Fibroblast of the aortic adventitia (primary cell): ENCODE measurements at regions not wholly inside any gene's neighbourhood (a gene's known extent, or its start where the extent isn't known, plus 50 kb on each side); places are given as distances from the start of the nearest gene placed in this dataset.

ENCODE experiments used
- DNase-seq: peaks from one replicate; pipeline ENCODE4 v3.0.0-alpha.2; 2010; ENCODE audit warnings: low read depth
- H3K4me3 ChIP-seq: 2 replicates; pipeline ENCODE4 v1.5.1; 2011; ENCODE audit warnings: low read depth, mild to moderate bottlenecking, control low read depth, low read length, moderate library complexity
- TF ChIP-seq, protein P1 (sequence below): IDR thresholded peaks from 2 replicates; pipeline ENCODE4 v1.5.1; 2011; ENCODE audit warnings: mild to moderate bottlenecking, low read length, control low read depth, inconsistent platforms; ENCODE audit not compliant: insufficient read depth

- no peak for DNase-seq
- TF ChIP-seq, protein P1, sequence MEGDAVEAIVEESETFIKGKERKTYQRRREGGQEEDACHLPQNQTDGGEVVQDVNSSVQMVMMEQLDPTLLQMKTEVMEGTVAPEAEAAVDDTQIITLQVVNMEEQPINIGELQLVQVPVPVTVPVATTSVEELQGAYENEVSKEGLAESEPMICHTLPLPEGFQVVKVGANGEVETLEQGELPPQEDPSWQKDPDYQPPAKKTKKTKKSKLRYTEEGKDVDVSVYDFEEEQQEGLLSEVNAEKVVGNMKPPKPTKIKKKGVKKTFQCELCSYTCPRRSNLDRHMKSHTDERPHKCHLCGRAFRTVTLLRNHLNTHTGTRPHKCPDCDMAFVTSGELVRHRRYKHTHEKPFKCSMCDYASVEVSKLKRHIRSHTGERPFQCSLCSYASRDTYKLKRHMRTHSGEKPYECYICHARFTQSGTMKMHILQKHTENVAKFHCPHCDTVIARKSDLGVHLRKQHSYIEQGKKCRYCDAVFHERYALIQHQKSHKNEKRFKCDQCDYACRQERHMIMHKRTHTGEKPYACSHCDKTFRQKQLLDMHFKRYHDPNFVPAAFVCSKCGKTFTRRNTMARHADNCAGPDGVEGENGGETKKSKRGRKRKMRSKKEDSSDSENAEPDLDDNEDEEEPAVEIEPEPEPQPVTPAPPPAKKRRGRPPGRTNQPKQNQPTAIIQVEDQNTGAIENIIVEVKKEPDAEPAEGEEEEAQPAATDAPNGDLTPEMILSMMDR, result no peak
Measured at GRCh38 chr9:82454509-82455190, 466.1 kb downstream of the SPATA31D1 start.

DNA sequence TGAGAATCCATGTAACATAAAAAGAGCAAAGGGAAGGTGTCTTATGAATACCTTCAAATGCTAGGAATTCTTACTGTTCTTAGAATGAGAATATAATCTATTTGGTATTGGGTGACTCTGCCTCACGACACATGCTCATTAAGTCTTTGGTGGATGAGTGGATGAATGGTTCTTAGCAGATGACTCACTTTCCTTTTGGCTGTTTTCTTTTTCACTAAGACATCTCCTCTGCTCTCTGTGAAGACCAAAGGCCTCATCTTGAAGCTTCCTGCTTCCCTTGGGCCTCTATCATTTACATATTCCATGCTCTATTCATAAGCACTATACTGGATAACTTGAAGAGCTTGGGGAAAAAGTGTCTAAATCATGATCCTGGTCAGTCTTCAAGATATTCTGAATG lies 468.1 kb downstream of the SPATA31D1 start:
- no peak overlapping the region for H3K4me3 ChIP-seq
- DNase-seq, result peak; percentile 43
- TF ChIP-seq, protein P1, result no peak

More at GRCh38 chr9:82454509-82455190, 466.1 kb downstream of the SPATA31D1 start:
- H3K4me3 ChIP-seq, result no peak overlapping the region

DNA sequence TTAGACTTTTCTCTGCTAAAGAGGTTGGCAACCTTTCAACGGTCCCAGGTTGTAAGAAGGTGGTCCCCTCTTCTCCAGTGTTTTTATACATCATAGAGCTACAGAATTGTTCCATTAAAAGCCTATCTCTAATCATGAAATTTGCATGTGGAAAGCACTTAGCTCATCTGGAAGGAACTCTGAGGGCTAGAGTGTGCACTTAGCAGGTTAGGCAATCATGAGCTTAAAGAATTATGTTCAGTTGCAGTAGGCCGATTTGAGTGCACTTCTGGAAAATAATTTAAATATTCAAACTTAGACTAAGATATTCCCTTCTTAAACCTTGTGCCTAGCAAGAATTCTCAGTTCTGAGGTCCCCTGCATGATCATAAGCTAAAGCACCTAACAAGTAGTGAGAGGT lies 468.7 kb downstream of the SPATA31D1 start:
- no peak for DNase-seq
- no peak overlapping the region for H3K4me3 ChIP-seq
- TF ChIP-seq, protein P1, result no peak

DNA sequence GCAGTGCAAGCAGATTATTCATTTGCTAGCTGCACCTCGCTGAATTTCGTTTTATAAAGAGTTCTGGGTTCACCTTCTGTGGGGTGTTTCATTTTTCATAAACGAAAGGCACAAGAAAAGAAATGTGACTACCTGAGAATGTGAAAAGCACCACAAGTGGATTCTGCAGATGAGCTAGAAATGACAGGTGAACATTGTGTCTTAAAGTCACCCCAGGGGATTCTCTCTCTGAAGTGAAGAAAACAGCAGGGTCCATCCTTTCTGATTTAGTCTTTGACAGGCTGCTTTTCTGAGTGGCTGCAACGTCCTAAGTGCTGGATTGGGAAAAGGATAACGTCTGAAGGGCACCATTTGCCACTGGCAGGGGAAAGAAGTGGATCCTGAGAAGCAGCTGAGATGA lies 469.3 kb downstream of the SPATA31D1 start:
- H3K4me3 ChIP-seq, result no peak overlapping the region
- no peak for DNase-seq
- TF ChIP-seq, protein P1, result no peak

DNA sequence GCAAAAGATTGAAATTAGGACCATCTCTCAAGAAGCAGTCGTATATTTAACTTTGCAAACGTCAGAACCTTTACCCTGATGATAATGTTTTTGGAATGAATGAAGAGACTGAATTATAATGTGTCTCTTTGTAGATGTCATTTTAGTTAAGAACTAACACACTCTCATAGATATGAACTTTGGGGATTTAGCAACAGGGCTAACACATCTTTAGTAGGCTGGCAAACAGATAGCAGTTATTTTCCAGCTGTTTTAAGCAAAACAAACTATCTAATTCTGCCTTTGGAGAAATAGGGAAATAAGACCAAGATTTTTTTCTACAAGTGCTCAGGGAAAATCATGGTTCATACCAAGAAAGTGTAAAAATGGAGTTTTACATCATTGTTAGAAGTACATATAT lies 469.7 kb downstream of the SPATA31D1 start:
- no peak for DNase-seq
- TF ChIP-seq, protein P1, result no peak

DNA sequence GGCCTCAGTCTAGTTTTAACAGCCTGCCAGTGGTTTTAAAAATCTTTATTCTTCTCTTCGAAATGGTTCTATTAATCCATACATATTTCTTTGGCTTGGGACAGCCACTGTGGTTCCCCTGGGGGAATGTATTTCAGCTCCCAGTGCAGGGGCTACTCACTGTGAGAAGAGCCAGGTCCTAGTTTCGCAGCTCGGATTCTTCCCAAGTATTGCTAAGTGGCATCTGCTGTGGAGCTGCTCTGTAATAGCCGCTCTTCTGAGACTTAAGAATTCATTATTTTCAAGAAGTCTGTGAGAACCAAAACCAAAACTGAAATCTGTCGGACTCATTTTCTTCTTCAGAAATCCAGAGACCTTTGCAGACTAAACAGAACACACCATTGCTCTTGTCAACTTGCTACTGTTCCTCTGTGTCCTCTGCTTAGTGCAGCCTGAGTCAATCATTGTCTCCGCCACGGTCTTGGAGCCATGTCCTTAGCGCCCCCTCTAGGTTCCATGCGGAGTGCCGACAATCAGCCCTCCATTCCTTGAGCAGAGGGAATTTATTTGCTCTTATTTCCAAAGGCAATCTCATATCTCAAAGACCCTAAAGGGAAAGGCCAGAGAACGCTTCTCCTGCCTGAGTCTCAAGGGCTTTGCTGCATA lies 478.2 kb downstream of the SPATA31D1 start:
- TF ChIP-seq, protein P1, result peak; percentile 88
- H3K4me3 ChIP-seq, result peak overlapping the region; percentile 50
- DNase-seq, result peak; percentile 77

More for the DNA sequence above, 469.7 kb downstream of the SPATA31D1 start:
- no peak overlapping the region for H3K4me3 ChIP-seq
